GM12878 (cell line): ENCODE measurements at regions not wholly inside any gene's neighbourhood (a gene's known extent, or its start where the extent isn't known, plus 50 kb on each side); places are given as distances from the start of the nearest gene placed in this dataset.

Source experiments
- ATAC-seq: fragments of 200-7000 bp; cut with Tn5 transposase; 3 replicates; pipeline ENCODE4 v1.9.1; 2020; ENCODE audit warnings: mild to moderate bottlenecking, moderate library complexity
- BruUV-seq: library from RNA; stranded (reverse); fragments of 400-500 nt; replicated peaks from 2 replicates; lab custom pipeline; 2021; lab: Mats Ljungman, UMichigan
- CTCF ChIA-PET: fragments of 300-600 bp; sonication (Branson Sonifier 250); formaldehyde crosslinking; extraction: SDS; loops from one replicate; lab custom pipeline; 2021; ENCODE audit warnings: inconsistent platforms; lab: Yijun Ruan, JAX
- POLR2A ChIA-PET: fragments of 350-600 bp; formaldehyde crosslinking; extraction: SDS; loops from one replicate; lab custom pipeline; 2021; ENCODE audit warnings: inconsistent platforms; lab: Charles Lee
- RAD21 ChIA-PET: fragments of 300-600 bp; sonication (Branson Sonifier 250); formaldehyde crosslinking; loops from one replicate; lab custom pipeline; 2023; ENCODE audit warnings: antibody characterized with exemption; ENCODE audit not compliant: unreplicated experiment; lab: Charles Lee
- SMC1A ChIA-PET: fragments of 300-600 bp; sonication (Branson Sonifier 250); formaldehyde crosslinking; loops from one replicate; lab custom pipeline; 2023; ENCODE audit not compliant: unreplicated experiment, uncharacterized antibody; lab: Charles Lee
- DNase-seq: peaks from one replicate; pipeline ENCODE4 v3.0.0-alpha.2; 2011; ENCODE audit warnings: low read depth, low spot score
- FAIRE-seq: peaks from 3 replicates; lab custom pipeline; 2011; peaks lifted over from hg19 to GRCh38; lab: Jason Lieb, UNC
- H2AFZ ChIP-seq: 2 replicates; pipeline ENCODE4 v1.6.0; 2011; ENCODE audit warnings: low read depth, low read length, control low read depth; ENCODE audit not compliant: control insufficient read depth
- H3K27ac ChIP-seq: 2 replicates; pipeline ENCODE4 v1.5.1; 2011; ENCODE audit warnings: control low read depth; ENCODE audit not compliant: control insufficient read depth, insufficient read depth
- H3K27me3 ChIP-seq, 2 experiments: replicated peaks in 1 of 2; 2 replicates each; pipeline versions ENCODE4 v1.6.0 to v1.6.1; 2011; ENCODE audit warnings: low read length in 1 of 2; ENCODE audit not compliant: control insufficient read depth in 2 of 2, insufficient read depth in 2 of 2
- H3K36me3 ChIP-seq, 2 experiments: 2 replicates each; pipeline ENCODE4 v1.5.1; 2011; ENCODE audit warnings: low read length in 1 of 2; ENCODE audit not compliant: control insufficient read depth in 2 of 2, insufficient read depth in 2 of 2
- H3K4me1 ChIP-seq: 2 replicates; pipeline ENCODE4 v1.6.1; 2011; ENCODE audit warnings: mild to moderate bottlenecking, low read length, moderate library complexity, mixed read lengths; ENCODE audit not compliant: control insufficient read depth, insufficient read depth
- H3K4me2 ChIP-seq: 2 replicates; pipeline ENCODE4 v1.6.0; 2011; ENCODE audit warnings: control low read depth; ENCODE audit not compliant: control insufficient read depth, insufficient read depth
- H3K4me3 ChIP-seq: fragments of 200-600 bp; sonication (generic); 2 replicates; pipeline ENCODE4 v1.5.1; 2016
- H3K79me2 ChIP-seq: 2 replicates; pipeline ENCODE4 v1.6.0; 2011; ENCODE audit warnings: low read length; ENCODE audit not compliant: control insufficient read depth, insufficient read depth
- H3K9ac ChIP-seq: 2 replicates; pipeline ENCODE4 v1.8.0; 2011; ENCODE audit warnings: low read length, control low read depth, mixed read lengths; ENCODE audit not compliant: control insufficient read depth, insufficient read depth
- H3K9me3 ChIP-seq: replicated peaks from 3 replicates; pipeline ENCODE4 v1.5.1; 2011; ENCODE audit warnings: mild to moderate bottlenecking, low read length; ENCODE audit not compliant: control insufficient read depth, insufficient read depth
- H4K20me1 ChIP-seq: 2 replicates; pipeline ENCODE4 v1.6.0; 2011; ENCODE audit not compliant: control insufficient read depth, insufficient read depth
- ASH2L ChIP-seq: fragments of 300-600, 200-600 bp; sonication (generic); IDR thresholded peaks from 2 replicates; pipeline ENCODE4 v1.6.1; 2017; ENCODE audit warnings: low read depth, mild to moderate bottlenecking, borderline replicate concordance
- FOS ChIP-seq: IDR thresholded peaks from 3 replicates; pipeline ENCODE4 v1.6.1; 2011; ENCODE audit warnings: borderline replicate concordance; ENCODE audit not compliant: insufficient read length; ENCODE audit errors: extremely low read depth
- HDGF ChIP-seq: fragments of 450-650 bp; IDR thresholded peaks from 2 replicates; pipeline ENCODE4 v1.6.1; 2016; ENCODE audit warnings: antibody characterized with exemption
- PAX5 ChIP-seq: IDR thresholded peaks from 2 replicates; pipeline ENCODE4 v1.6.1; 2011; ENCODE audit warnings: low read depth, low read length, borderline replicate concordance
- RFX5 ChIP-seq: IDR thresholded peaks from 2 replicates; pipeline ENCODE4 v1.6.1; 2011; ENCODE audit warnings: low read depth, low read length, improper control_type of control experiment
- TAF1 ChIP-seq: IDR thresholded peaks from 2 replicates; pipeline ENCODE4 v1.6.1; 2011; ENCODE audit warnings: mild to moderate bottlenecking, low read depth, low read length, borderline replicate concordance
- USF1 ChIP-seq: IDR thresholded peaks from 2 replicates; pipeline ENCODE4 v1.6.1; 2011; ENCODE audit warnings: borderline replicate concordance, low read depth, mild to moderate bottlenecking, moderate library complexity, mixed read lengths, low read length; ENCODE audit not compliant: insufficient read depth; ENCODE audit errors: extremely low read length
- WGBS: methylation state at CpG from one replicate; pipeline ENCODE4 v1.1.6; 2016; ENCODE audit warnings: low lambda C conversion rate; ENCODE audit not compliant: insufficient replicate concordance, insufficient coverage; ENCODE audit errors: missing lambda C conversion rate; 5-methylcytosine and 5-hydroxymethylcytosine counted together
- in situ Hi-C: fragments of 300-500 bp; cut with MboI; formaldehyde crosslinking; loops from 9 replicates; pipeline ENCODE4 v1.14.3; 2018; ENCODE audit warnings: mixed read lengths
- intact Hi-C: fragments of 100-400 bp; cut with micrococcal nuclease; formaldehyde crosslinking; loops from one replicate; pipeline ENCODE4 v1.14.2; 2022; ENCODE audit not compliant: unreplicated experiment
- TF ChIP-seq, protein P1 (sequence below): fragments of 450-650 bp; IDR thresholded peaks from 2 replicates; pipeline ENCODE4 v1.6.1; 2016; ENCODE audit warnings: mild to moderate bottlenecking
- TF ChIP-seq, protein P2 (sequence below): fragments of 150-350 bp; IDR thresholded peaks from 2 replicates; pipeline ENCODE4 v1.6.1; 2016; ENCODE audit warnings: low read depth, low read length

DNA sequence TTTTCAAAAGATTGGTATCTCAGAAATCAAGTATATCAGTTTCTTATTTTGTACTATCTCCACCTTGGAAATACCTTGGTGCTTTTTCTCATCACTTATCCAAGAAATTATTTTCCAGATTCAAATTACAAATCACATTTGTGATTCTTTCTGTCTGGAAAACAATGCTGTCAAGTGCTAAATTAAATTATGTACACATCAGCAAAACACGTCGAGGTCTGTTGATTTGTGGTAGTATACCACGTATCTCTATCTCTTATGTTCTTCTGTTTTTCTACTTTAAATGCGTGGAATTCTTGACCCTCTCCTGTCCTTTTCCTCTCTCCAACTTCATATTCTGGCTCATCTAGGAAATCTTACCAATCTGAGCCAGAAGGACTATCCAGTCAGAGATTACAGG lies 214.5 kb downstream of the PTN start:
- TF ChIP-seq TAF1 (no peak), USF1 (no peak), ASH2L (no peak), PAX5 (no peak), RFX5 (no peak), FOS (no peak), HDGF (no peak)
- TF ChIP-seq, protein P1, sequence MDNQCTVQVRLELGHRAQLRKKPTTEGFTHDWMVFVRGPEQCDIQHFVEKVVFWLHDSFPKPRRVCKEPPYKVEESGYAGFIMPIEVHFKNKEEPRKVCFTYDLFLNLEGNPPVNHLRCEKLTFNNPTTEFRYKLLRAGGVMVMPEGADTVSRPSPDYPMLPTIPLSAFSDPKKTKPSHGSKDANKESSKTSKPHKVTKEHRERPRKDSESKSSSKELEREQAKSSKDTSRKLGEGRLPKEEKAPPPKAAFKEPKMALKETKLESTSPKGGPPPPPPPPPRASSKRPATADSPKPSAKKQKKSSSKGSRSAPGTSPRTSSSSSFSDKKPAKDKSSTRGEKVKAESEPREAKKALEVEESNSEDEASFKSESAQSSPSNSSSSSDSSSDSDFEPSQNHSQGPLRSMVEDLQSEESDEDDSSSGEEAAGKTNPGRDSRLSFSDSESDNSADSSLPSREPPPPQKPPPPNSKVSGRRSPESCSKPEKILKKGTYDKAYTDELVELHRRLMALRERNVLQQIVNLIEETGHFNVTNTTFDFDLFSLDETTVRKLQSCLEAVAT: no peak
- TF ChIP-seq, protein P2, sequence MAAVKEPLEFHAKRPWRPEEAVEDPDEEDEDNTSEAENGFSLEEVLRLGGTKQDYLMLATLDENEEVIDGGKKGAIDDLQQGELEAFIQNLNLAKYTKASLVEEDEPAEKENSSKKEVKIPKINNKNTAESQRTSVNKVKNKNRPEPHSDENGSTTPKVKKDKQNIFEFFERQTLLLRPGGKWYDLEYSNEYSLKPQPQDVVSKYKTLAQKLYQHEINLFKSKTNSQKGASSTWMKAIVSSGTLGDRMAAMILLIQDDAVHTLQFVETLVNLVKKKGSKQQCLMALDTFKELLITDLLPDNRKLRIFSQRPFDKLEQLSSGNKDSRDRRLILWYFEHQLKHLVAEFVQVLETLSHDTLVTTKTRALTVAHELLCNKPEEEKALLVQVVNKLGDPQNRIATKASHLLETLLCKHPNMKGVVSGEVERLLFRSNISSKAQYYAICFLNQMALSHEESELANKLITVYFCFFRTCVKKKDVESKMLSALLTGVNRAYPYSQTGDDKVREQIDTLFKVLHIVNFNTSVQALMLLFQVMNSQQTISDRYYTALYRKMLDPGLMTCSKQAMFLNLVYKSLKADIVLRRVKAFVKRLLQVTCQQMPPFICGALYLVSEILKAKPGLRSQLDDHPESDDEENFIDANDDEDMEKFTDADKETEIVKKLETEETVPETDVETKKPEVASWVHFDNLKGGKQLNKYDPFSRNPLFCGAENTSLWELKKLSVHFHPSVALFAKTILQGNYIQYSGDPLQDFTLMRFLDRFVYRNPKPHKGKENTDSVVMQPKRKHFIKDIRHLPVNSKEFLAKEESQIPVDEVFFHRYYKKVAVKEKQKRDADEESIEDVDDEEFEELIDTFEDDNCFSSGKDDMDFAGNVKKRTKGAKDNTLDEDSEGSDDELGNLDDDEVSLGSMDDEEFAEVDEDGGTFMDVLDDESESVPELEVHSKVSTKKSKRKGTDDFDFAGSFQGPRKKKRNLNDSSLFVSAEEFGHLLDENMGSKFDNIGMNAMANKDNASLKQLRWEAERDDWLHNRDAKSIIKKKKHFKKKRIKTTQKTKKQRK: no peak
- no peak overlapping the region for H3K27ac ChIP-seq
- no peak overlapping the region for H2AFZ ChIP-seq
- no peak overlapping the region for H3K4me2 ChIP-seq
- intact Hi-C loops (no loop called here), in situ Hi-C loops (no loop called here)
- DNase-seq (no peak), ATAC-seq (no peak), FAIRE-seq (no peak)
- no peaks in the 10 kb centered on the region for H3K27me3 ChIP-seq
- no peaks in the 10 kb centered on the region for H4K20me1 ChIP-seq
- RAD21 ChIA-PET: no interaction called here
- H3K79me2 ChIP-seq: no peaks in the 10 kb centered on the region
- H3K36me3 ChIP-seq: no peaks in the 10 kb centered on the region
- no peaks in the 10 kb centered on the region for H3K4me1 ChIP-seq
- CTCF ChIA-PET: no interaction called here
- no peak overlapping the region for H3K4me3 ChIP-seq
- no peaks in the 10 kb centered on the region for H3K9me3 ChIP-seq
- POLR2A ChIA-PET: no interaction called here
- no peak overlapping the region for H3K9ac ChIP-seq
- WGBS: 27% methylated on average over 4 of the region's 4 CpGs
- BruUV-seq: no TSS peak
- SMC1A ChIA-PET: no interaction called here
